Ectodermal cell (in vitro differentiated cells): ENCODE measurements at regions not wholly inside any gene's neighbourhood (a gene's known extent, or its start where the extent isn't known, plus 50 kb on each side); places are given as distances from the start of the nearest gene placed in this dataset.

Experiments used
- H3K27ac ChIP-seq: 2 replicates; pipeline ENCODE4 v1.7.0; 2013; ENCODE audit warnings: mild to moderate bottlenecking, low read depth, low read length; ENCODE audit not compliant: insufficient read depth, poor library complexity, severe bottlenecking
- H3K27me3 ChIP-seq: 2 replicates; pipeline ENCODE4 v1.7.0; 2013; ENCODE audit warnings: mild to moderate bottlenecking, low read length; ENCODE audit not compliant: insufficient read depth, control insufficient read depth, poor library complexity, severe bottlenecking
- H3K36me3 ChIP-seq: one replicate; pipeline ENCODE4 v1.7.0; 2013; ENCODE audit warnings: low read length; ENCODE audit not compliant: control insufficient read depth, insufficient read depth
- H3K4me1 ChIP-seq: one replicate; pipeline ENCODE4 v1.7.0; 2013; ENCODE audit warnings: low read length; ENCODE audit not compliant: control insufficient read depth, insufficient read depth
- H3K4me3 ChIP-seq: 2 replicates; pipeline ENCODE4 v1.7.0; 2013; ENCODE audit warnings: low read depth, low read length, control low read depth; ENCODE audit not compliant: insufficient read depth
- H3K9me3 ChIP-seq: 2 replicates; pipeline ENCODE4 v1.7.0; 2013; ENCODE audit warnings: mild to moderate bottlenecking, low read length, moderate library complexity; ENCODE audit not compliant: control insufficient read depth
- WGBS, 2 experiments: methylation state at CpG; one replicate each; pipeline ENCODE4 v1.1.7; 2013; ENCODE audit warnings: missing lambda C conversion rate in 2 of 2; 5-methylcytosine and 5-hydroxymethylcytosine counted together

- Histone ChIP-seq H3K4me1 (no peaks in the 10 kb centered on the region), H3K27ac (no peak overlapping the region), H3K36me3 (no peaks in the 10 kb centered on the region), H3K4me3 (no peak overlapping the region), H3K9me3 (no peaks in the 10 kb centered on the region), H3K27me3 (no peaks in the 10 kb centered on the region)
- 89 to 100% methylated on average over 1 to 3 of the region's 3 CpGs for WGBS, 2 experiments
These were observed 2083.1 kb upstream of the PIK3C3 start for GRCh38 chr18:39871961-39872360.

DNA sequence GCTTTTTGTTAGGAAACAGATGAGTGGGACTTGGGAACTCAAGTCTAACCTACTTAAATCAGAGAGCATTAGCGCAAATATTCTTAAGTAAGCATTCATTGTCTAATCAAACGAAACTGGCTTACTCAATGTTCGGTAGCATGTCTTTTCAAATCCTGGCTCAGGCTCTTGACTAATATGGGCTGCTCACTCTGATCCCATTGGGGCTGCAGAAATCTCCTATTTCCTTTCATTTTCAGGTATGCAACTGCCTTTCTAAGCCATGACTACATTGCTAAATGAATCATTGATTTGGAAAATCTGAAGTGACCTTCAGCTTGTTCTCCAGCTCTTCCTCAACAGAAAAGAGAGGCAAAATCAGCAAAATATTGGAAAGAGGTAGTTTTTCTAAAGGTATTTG lies 2084.4 kb upstream of the PIK3C3 start:
- no peaks in the 10 kb centered on the region for H3K9me3 ChIP-seq
- no peak overlapping the region for H3K4me3 ChIP-seq
- 93 to 97% methylated on average over 3 of the region's 3 CpGs for WGBS, 2 experiments
- H3K27ac ChIP-seq: no peak overlapping the region
- H3K36me3 ChIP-seq: no peaks in the 10 kb centered on the region
- no peaks in the 10 kb centered on the region for H3K27me3 ChIP-seq
- H3K4me1 ChIP-seq: no peaks in the 10 kb centered on the region

GRCh38 chr18:39863916-39864315 lies 2091.1 kb upstream of the PIK3C3 start:
- Histone ChIP-seq H3K4me1 (no peaks in the 10 kb centered on the region), H3K36me3 (no peaks in the 10 kb centered on the region), H3K27ac (no peak overlapping the region), H3K4me3 (no peak overlapping the region), H3K9me3 (no peaks in the 10 kb centered on the region), H3K27me3 (no peaks in the 10 kb centered on the region)
- 94 to 95% methylated on average over 2 of the region's 2 CpGs for WGBS, 2 experiments

- Histone ChIP-seq H3K9me3 (no peaks in the 10 kb centered on the region), H3K4me1 (no peaks in the 10 kb centered on the region), H3K27me3 (no peaks in the 10 kb centered on the region), H3K27ac (no peak overlapping the region), H3K4me3 (no peak overlapping the region), H3K36me3 (no peaks in the 10 kb centered on the region)
- 95 to 97% methylated on average over 2 of the region's 2 CpGs for WGBS, 2 experiments
These were observed 2092.7 kb upstream of the PIK3C3 start for GRCh38 chr18:39862341-39862740.

DNA sequence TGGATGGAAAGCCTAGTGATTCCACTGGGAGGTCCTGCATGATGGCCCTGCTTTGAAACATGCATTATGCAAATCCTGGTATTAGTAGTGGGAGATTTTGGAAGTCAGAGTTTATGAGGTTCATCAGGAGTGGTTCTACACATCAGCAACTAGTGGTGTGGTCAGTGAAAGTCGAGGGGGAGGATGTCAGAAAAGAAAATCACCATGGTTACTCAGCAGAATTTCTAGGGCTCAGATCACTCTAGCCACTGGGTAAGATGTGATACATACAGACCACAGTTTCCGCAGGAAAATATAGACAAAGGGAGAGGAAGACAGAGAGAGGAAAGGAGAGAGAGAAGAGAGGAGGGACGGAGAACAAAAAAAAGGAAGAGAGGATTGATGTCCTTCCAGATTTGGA lies 2100.7 kb upstream of the PIK3C3 start:
- H3K4me1 ChIP-seq: no peaks in the 10 kb centered on the region
- no peak overlapping the region for H3K4me3 ChIP-seq
- H3K36me3 ChIP-seq: no peaks in the 10 kb centered on the region
- no peak overlapping the region for H3K27ac ChIP-seq
- no peaks in the 10 kb centered on the region for H3K27me3 ChIP-seq
- no peaks in the 10 kb centered on the region for H3K9me3 ChIP-seq
- WGBS, 2 experiments: 84 to 87% methylated on average over 3 of the region's 3 CpGs

- peaks cover 8% of the 10 kb centered on the region for H3K4me1 ChIP-seq
- no peaks in the 10 kb centered on the region for H3K27me3 ChIP-seq
- H3K4me3 ChIP-seq: no peak overlapping the region
- no peak overlapping the region for H3K27ac ChIP-seq
- H3K9me3 ChIP-seq: no peaks in the 10 kb centered on the region
- WGBS, 2 experiments: 84 to 88% methylated on average over 4 of the region's 5 CpGs
- H3K36me3 ChIP-seq: no peaks in the 10 kb centered on the region
These were observed 2108.8 kb upstream of the PIK3C3 start for GRCh38 chr18:39846265-39846664.

- Histone ChIP-seq H3K27me3 (no peaks in the 10 kb centered on the region), H3K36me3 (no peaks in the 10 kb centered on the region), H3K9me3 (no peaks in the 10 kb centered on the region), H3K4me1 (peaks cover 15% of the 10 kb centered on the region), H3K27ac (no peak overlapping the region), H3K4me3 (no peak overlapping the region)
- WGBS, 2 experiments: 67 to 90% methylated on average over 1 of the region's 1 CpG
These were observed 2109.4 kb upstream of the PIK3C3 start for GRCh38 chr18:39845631-39846030.

GRCh38 chr18:39845106-39845505 lies 2109.9 kb upstream of the PIK3C3 start:
- H3K27ac ChIP-seq: no peak overlapping the region
- no peak overlapping the region for H3K4me3 ChIP-seq
- peaks cover 17% of the 10 kb centered on the region for H3K4me1 ChIP-seq
- H3K9me3 ChIP-seq: no peaks in the 10 kb centered on the region
- no peaks in the 10 kb centered on the region for H3K36me3 ChIP-seq
- H3K27me3 ChIP-seq: no peaks in the 10 kb centered on the region
- 93 to 100% methylated on average over 1 to 2 of the region's 2 CpGs for WGBS, 2 experiments

DNA sequence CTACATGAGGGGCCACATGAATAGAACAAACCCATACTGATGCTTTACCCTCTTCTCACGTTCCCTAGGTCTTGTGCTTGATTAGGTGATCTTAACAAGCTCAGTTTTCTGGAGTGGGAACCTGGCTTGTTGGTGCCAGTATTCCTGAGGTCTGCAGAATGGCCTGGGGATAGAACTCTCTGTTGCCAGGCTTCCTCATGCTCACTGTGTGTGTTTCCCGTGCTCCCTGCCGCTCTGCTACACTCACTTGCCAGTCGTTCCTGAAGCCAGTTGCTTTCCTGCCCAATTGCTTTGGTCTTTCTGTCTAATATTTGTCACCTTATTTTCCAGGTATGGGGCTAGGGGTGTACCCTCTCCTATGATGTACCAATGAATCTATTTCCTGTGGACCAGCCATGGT lies 2111.5 kb upstream of the PIK3C3 start:
- 62 to 63% methylated on average over 4 of the region's 4 CpGs for WGBS, 2 experiments
- H3K4me3 ChIP-seq: no peak overlapping the region
- H3K27me3 ChIP-seq: no peaks in the 10 kb centered on the region
- peaks cover 17% of the 10 kb centered on the region for H3K4me1 ChIP-seq
- no peak overlapping the region for H3K27ac ChIP-seq
- no peaks in the 10 kb centered on the region for H3K36me3 ChIP-seq
- H3K9me3 ChIP-seq: no peaks in the 10 kb centered on the region

- no peak overlapping the region for H3K27ac ChIP-seq
These were observed 2112.6 kb upstream of the PIK3C3 start for GRCh38 chr18:39842366-39842914.

More at GRCh38 chr18:39842366-39842914, 2112.6 kb upstream of the PIK3C3 start:
- Histone ChIP-seq H3K36me3 (no peaks in the 10 kb centered on the region), H3K4me3 (peak overlapping the region; percentile 5), H3K4me1 (peaks cover 17% of the 10 kb centered on the region), H3K27me3 (no peaks in the 10 kb centered on the region), H3K9me3 (no peaks in the 10 kb centered on the region)
- 25 to 27% methylated on average over 8 of the region's 9 CpGs for WGBS, 2 experiments
